ENCODE measurements at regions not wholly inside any gene's neighbourhood (a gene's known extent, or its start where the extent isn't known, plus 50 kb on each side); places are given as distances from the start of the nearest gene placed in this dataset.
"Not testable (repeated sequence)": the region's sequence is repeated elsewhere in the genome, so short reads cannot be mapped to it uniquely, and the experiment has no call there.

GRCh38 chr16:17945080-17945601 is 391.4 kb downstream of the NPIPA8 start:
- DNase-seq (ENCODE audit: low spot score) = no peak
- FAIRE-seq = no peak

DNA sequence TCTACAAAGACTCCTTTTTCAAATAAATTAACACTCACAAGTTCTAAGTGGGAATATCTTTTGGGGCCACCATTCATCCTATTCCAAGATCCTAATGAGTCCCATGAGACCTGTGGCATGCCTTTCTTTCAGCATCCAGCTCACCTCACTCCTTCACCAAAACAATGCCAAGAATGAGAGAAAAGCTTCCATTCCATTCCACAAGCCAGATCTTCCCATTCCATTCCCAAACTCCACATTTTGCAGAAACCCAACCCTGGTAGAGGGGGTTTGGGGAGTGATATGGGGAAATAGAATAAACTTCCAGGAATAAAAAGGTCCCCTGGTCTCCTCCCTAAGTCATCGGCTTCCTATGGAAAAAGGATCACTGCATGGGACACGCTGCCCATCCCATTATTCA is 392.2 kb downstream of the NPIPA8 start:
- DNase-seq (ENCODE audit: low spot score) (no peak), FAIRE-seq (no peak)

DNA sequence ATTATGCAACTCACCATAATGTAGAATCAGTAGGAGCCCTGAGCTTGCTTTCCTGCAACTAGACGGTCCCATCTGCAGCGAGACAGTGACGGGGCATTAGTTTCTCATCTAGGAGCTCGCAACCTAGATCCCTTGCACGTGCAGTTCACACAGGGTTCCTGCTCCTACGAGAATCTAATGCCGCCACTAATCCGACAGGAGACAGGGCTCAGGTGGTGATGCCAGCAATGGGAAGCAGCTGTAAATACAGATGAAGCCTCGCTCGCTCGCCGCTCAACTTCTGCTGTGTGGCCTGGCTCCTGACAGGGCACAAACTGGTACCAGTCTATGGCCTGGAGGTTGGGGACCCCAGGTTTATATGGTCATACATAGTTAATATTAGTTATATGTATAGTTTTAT is 394.5 kb downstream of the NPIPA8 start:
- FAIRE-seq = no peak

DNA sequence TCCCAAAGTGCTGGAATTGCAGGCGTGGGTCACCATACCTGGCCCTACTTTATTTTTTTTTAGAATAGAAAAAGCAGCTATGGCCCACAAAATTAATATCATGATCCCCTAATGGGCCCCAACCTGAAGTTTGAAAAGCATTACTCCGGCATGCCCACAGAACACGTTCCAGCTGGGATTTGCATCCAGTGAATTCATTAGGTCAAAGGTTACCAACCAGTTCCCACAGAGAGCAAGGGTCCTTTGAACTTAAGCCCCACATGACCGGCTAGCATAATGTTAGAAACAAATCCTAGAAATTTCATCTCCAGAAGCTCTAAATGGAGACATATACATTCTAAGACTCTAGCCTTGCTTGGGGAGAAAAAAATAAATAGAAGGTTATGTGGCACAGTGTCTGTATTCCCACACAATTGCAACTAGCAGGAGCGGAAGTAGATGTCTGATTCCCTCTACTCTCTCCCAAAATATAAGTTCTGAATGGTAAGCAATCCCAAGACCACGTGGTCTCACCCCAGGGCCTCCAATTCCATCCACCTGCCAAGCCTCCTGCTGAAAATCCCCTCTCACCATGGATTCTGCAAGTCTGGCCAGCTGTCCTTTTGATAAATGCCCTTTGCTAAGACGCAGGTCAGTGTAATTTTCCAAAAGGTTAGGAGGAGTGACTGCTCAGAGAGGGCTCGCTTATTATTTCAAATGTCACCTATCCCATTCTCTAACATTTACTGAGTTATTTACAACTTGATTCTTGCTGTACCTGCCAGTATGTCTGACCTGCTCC is 395.8 kb downstream of the NPIPA8 start:
- DNase-seq (ENCODE audit: low spot score) (no peak), FAIRE-seq (no peak)

More for the DNA sequence above, 394.5 kb downstream of the NPIPA8 start:
- DNase-seq (ENCODE audit: low spot score) = no peak

- DNase-seq (ENCODE audit: low spot score) (no peak), FAIRE-seq (no peak)
These were observed 396.8 kb downstream of the NPIPA8 start for GRCh38 chr16:17939723-17940122.

DNA sequence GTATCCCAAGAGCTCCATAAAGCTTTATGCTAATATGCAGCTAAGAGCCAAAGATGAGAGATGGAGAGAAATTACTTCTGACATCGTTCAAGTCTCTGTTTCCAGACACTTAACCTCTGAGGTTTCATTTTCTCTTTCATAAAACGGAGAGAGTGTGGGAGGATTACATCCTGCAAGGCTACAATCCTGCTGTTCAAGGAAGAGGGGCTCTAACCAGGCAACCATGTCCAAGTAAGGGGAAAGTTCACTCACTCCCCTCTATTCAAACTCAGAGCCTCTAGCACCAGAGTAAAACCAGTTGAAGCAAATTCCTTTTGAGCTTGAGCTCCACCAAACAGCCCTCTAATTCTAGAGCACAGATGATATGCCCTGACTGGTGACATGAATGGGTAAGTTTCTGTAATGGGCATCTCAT is 397.4 kb downstream of the NPIPA8 start:
- no peak for FAIRE-seq

DNA sequence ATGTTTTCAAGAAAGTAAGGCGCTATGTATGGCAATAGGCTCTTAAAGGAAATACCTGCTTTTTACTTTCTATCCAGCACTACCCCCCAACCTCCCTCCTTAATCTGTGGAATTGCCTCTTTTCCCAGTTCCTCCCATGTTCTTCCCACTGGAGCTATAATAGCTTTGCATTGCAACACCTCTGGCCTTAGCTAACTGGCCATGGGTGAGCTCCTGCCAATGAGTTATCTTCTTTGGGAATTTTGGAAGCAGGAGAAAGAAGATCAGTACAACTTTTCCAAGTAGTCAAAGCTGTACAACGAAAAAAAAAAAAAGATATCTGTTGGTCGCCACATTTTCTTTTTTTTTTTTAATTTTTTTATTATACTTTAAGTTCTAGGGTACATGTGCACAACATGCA is 398.0 kb downstream of the NPIPA8 start:
- FAIRE-seq = no peak
- no peak for DNase-seq (ENCODE audit: low spot score)

More for the DNA sequence above, 397.4 kb downstream of the NPIPA8 start:
- no peak for DNase-seq (ENCODE audit: low spot score)

- DNase-seq (ENCODE audit: low spot score) (no peak), FAIRE-seq (no peak)
These were observed 399.7 kb downstream of the NPIPA8 start for GRCh38 chr16:17936766-17937402.

DNA sequence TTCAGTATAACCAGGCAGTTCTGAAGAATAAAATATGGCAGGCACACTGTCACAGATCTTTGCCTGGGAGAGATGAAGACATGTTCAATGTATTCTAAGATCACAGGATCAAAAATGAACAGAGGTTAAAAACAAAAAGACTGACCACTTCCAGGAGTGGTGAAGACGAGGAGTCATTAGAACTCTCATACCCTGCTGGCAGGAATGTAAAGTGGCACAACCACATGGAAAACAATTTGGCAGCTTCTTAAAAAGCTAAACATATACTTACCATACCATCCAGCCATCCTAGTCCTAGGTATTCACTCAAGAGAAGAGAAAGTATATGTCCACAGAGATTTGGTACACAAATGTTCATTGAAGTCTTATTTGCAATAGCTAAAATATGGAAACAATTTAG is 406.3 kb downstream of the NPIPA8 start:
- FAIRE-seq = no peak
- no peak for DNase-seq (ENCODE audit: low spot score)

DNA sequence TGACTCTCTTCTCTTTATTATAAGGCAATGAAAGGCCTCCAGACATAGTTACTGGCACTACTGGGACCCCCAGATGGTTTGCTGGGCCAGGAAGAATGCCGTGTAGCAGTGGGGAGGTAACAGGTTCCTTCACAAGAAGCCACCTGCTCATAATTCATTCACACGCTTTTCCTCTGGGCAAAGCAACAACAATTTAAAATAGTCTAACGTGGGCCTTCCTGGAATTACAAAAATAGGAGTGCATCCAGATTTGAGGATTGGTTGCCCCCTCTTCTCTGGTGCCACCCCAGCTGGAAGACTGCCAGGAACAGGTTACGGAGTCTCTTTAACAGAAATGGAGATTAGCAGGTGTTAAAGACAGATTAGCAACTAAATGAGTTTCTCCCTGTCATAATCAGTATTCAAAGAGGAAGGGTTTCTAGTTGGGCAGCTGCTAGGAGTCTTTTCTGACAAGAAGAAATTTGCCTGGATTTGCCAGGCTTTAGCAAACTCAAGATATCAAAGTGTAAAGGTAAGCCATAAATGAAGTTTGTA is 409.6 kb downstream of the NPIPA8 start:
- DNase-seq (ENCODE audit: low spot score) (no peak), FAIRE-seq (no peak)

GRCh38 chr16:17926461-17926860 is 410.1 kb downstream of the NPIPA8 start:
- no peak for FAIRE-seq
- no peak for DNase-seq (ENCODE audit: low spot score)

DNA sequence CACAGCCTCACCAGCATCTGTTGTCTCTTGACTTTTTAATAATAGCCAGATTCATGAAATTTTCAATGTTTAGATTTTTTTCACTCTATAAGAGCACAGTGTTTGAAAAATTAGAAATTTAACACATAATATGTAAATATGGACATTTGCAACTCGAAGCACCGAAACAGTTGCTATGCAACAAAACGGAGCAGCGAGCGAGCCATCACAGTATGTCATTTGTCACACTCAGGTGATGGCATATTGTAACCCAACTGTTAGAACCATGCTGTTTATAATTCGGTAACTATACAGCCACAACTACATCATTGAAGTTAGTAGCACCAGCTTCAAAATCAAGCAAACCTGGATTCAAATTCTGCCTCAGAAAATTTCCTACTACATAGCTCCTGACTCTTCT is 410.8 kb downstream of the NPIPA8 start:
- FAIRE-seq = no peak
- no peak for DNase-seq (ENCODE audit: low spot score)

- FAIRE-seq (no peak), DNase-seq (ENCODE audit: low spot score) (peak; percentile 5)
These were observed 415.1 kb downstream of the NPIPA8 start for GRCh38 chr16:17921357-17921978.

DNA sequence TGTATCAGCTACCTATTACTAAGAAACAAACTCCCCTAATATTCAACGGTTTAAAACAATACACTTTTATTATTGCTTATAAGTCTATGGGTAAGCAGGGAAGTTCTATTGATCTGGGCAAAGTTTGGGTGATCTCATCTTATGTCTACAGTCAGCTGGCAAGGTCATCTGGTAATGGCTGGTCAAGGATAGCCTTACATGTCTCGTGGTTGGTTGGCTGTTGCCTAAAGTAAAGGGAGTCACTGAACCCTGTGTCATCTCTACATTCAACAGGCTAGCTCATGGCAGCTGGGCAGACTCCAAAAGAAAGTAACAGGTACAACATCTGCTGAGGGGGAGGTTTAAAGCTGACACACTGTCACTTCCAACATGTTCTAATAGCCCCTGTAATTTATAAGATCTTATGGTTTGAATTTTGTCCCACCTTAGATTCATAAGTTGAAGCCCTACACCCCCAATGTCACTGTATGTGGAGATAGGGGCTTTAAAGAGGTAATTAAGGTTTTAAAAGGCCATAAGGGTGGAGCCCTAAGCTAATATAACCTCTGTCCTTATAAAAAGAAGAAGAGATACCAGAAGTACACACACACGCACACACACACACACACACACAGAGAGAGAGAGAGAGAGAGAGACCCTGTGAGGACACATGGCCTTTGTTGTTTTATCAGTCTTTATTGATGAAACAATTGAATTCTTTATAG is 419.1 kb downstream of the NPIPA8 start:
- no peak for DNase-seq (ENCODE audit: low spot score)
- no peak for FAIRE-seq

- no peak for FAIRE-seq
These were observed 420.7 kb downstream of the NPIPA8 start for GRCh38 chr16:17915791-17916190.

GRCh38 chr16:17914168-17914567 is 422.4 kb downstream of the NPIPA8 start:
- no peak for DNase-seq (ENCODE audit: low spot score)
- FAIRE-seq = no peak

More at GRCh38 chr16:17915791-17916190, 420.7 kb downstream of the NPIPA8 start:
- no peak for DNase-seq (ENCODE audit: low spot score)

GRCh38 chr16:17911578-17911977 is 425.0 kb downstream of the NPIPA8 start:
- DNase-seq (ENCODE audit: low spot score); FAIRE-seq: not testable (repeated sequence)

GRCh38 chr16:17906626-17907025 is 429.9 kb downstream of the NPIPA8 start:
- not testable (repeated sequence) for DNase-seq (ENCODE audit: low spot score); FAIRE-seq

DNA sequence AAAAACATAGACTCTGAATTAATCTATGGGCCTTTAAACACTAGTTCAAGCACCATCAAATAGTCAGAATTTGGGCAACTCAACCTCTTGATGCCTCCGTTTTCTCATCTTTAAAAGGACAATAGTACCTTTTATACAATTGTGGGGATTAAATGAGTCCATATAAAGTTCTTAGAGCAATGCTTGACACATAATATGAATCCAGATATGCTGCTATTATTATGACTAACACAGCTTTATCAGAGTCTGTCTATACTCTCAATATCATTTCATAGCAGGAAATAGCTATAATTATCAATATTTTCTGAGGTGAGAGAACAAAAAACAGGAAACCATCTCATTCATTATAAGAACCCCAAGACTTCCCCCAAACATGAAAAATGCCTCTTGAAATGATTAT is 430.5 kb upstream of the XYLT1 start:
- DNase-seq (ENCODE audit: low spot score) (no peak), FAIRE-seq (no peak)

GRCh38 chr16:17899141-17899540 is 428.4 kb upstream of the XYLT1 start:
- DNase-seq (ENCODE audit: low spot score) = no peak
- no peak for FAIRE-seq

GRCh38 chr16:17887963-17888362 is 417.2 kb upstream of the XYLT1 start:
- no peak for FAIRE-seq
- no peak for DNase-seq (ENCODE audit: low spot score)

All from urothelium cell line (cell line).